ENCODE measurements at regions not wholly inside any gene's neighbourhood (a gene's known extent, or its start where the extent isn't known, plus 50 kb on each side); places are given as distances from the start of the nearest gene placed in this dataset.

DNA sequence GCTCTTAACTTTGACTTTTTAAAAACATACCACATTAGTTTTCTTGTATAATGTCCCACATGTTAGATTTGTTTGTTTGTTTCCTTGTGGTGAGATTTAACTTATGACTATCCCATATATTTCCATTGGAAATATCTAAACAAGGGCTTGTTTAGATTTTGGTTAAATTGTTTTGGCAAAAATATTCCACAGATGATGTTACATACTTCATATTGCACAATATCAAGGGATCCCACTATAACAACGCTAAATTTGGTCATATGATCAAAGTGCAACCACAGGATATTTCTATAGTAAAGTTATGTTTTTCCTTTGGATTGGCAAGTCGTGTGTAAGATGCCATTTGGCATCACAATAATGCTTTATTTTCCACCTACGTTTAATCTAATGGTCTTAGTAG is 396.7 kb downstream of the TGFB2 start:
- no TSS peak for BruUV-seq (replicated peaks)
- Histone ChIP-seq H3K4me1 (no peaks in the 10 kb centered on the region), H3K36me3 (ENCODE audit: control insufficient read depth, insufficient read depth, low read length) (no peaks in the 10 kb centered on the region), H3K4me3 (ENCODE audit: low read depth, low read length) (no peak overlapping the region), H3K9me3 (no peaks in the 10 kb centered on the region), H3K27me3 (replicated peaks; ENCODE audit: control insufficient read depth, insufficient read depth, low read length) (no peaks in the 10 kb centered on the region)
- Mint-ChIP-seq H3K36me3 (ENCODE audit: insufficient read depth, unreplicated experiment) (no peaks in the 10 kb centered on the region), H3K27me3 (ENCODE audit: insufficient read depth, unreplicated experiment) (no peaks in the 10 kb centered on the region), H3K4me1 (ENCODE audit: low read depth, unreplicated experiment) (no peaks in the 10 kb centered on the region), H3K9me3 (ENCODE audit: unreplicated experiment) (peaks cover 25% of the 10 kb centered on the region), H3K27ac (ENCODE audit: unreplicated experiment) (no peak overlapping the region), H3K4me3 (ENCODE audit: unreplicated experiment) (no peak overlapping the region)
- ChIA-PET CTCF (no interaction called here), POLR2A (no interaction called here)
- intact Hi-C loops (cut with micrococcal nuclease; ENCODE audit: unreplicated experiment) = no loop called here
- no peak for DNase-seq
- TF ChIP-seq, protein P1, sequence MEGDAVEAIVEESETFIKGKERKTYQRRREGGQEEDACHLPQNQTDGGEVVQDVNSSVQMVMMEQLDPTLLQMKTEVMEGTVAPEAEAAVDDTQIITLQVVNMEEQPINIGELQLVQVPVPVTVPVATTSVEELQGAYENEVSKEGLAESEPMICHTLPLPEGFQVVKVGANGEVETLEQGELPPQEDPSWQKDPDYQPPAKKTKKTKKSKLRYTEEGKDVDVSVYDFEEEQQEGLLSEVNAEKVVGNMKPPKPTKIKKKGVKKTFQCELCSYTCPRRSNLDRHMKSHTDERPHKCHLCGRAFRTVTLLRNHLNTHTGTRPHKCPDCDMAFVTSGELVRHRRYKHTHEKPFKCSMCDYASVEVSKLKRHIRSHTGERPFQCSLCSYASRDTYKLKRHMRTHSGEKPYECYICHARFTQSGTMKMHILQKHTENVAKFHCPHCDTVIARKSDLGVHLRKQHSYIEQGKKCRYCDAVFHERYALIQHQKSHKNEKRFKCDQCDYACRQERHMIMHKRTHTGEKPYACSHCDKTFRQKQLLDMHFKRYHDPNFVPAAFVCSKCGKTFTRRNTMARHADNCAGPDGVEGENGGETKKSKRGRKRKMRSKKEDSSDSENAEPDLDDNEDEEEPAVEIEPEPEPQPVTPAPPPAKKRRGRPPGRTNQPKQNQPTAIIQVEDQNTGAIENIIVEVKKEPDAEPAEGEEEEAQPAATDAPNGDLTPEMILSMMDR (IDR thresholded peaks at IDR 0.05; ENCODE audit: insufficient read depth in 1 of 2, low read depth in 1 of 2, low read length in 1 of 2, severe bottlenecking in 1 of 2, unreplicated experiment in 1 of 2) = no peak

DNA sequence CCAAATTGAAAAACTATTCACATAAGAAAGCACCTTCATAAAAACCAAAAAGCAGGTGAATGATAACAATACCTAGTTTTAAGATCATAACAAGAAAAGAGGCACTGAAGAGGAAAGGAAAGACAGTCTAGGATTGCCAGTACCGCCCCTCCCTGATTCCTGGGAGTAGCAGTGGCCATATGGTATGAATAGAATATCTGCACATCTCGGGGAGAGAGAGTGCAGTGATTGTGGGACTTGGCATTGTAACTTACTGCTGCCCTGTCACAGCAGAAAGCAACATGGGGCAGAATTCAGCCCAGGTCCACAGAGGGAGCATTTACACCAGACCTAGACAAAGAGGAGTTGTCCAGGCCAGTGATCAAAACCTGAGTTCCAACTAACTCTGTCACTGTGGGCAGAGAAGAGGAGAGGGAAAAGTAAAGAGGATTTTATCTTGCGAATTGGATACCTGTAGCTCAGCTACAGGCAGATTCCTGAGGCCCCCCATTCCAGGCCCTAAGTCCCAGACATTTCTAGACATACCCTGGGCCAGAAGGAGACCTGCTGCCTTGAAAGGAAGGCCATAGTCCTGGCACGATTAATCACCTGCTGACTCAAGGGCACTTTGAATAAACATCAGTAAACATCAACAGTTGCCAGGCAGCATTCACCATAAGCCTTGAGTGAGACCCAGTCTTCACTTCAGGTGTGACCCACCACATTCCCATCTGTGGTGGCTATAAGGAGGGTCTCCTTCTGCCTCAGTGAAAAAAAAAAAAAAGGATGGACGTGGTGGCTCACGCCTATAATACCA is 397.5 kb downstream of the TGFB2 start:
- POLR2A ChIA-PET = no interaction called here
- Mint-ChIP-seq H3K27me3 (ENCODE audit: insufficient read depth, unreplicated experiment) (no peaks in the 10 kb centered on the region), H3K9me3 (ENCODE audit: unreplicated experiment) (peaks cover 32% of the 10 kb centered on the region), H3K27ac (ENCODE audit: unreplicated experiment) (no peak overlapping the region), H3K4me1 (ENCODE audit: low read depth, unreplicated experiment) (no peaks in the 10 kb centered on the region), H3K36me3 (ENCODE audit: insufficient read depth, unreplicated experiment) (no peaks in the 10 kb centered on the region), H3K4me3 (ENCODE audit: unreplicated experiment) (no peak overlapping the region)
- DNase-seq = no peak
- no peaks in the 10 kb centered on the region for H3K9me3 ChIP-seq
- H3K4me3 ChIP-seq (ENCODE audit: low read depth, low read length) = no peak overlapping the region
- H3K27me3 ChIP-seq (replicated peaks; ENCODE audit: control insufficient read depth, insufficient read depth, low read length) = no peaks in the 10 kb centered on the region
- no TSS peak for BruUV-seq (replicated peaks)
- no peaks in the 10 kb centered on the region for H3K36me3 ChIP-seq (ENCODE audit: control insufficient read depth, insufficient read depth, low read length)
- no peaks in the 10 kb centered on the region for H3K4me1 ChIP-seq
- CTCF ChIA-PET = no interaction called here
- intact Hi-C loops (cut with micrococcal nuclease; ENCODE audit: unreplicated experiment) = no loop called here
- TF ChIP-seq, protein P1 (IDR thresholded peaks at IDR 0.05; ENCODE audit: insufficient read depth in 1 of 2, low read depth in 1 of 2, low read length in 1 of 2, severe bottlenecking in 1 of 2, unreplicated experiment in 1 of 2) = no peak

DNA sequence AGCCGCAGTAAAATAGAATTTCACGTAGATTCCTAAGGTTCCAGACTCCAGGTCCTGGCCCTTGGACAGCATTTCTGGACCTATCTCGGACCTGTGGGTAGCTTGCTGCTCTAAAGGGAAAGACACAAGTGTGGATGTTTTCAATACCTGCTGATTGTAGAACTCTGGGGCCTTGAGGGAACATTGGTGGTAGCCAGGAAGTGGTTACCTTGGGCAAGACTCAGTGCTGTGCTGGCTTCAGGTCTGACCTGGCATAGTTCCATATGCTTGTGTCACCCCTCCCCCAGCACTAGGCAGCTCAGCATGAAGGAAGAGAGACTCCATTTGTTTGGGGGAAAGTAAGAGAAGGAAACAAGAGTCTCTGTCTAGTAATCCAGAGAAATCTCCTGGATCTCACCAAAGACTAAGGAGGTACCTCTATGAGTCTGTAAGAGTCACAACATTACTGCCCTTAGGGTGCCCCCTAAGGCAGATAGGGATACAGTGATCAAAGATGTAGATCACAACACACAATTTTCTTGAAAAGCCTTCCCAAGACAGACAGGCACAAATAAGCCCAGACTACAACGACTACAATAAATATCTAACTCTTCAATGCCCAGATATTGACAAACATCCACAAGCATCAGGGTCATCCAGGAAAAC is 398.8 kb downstream of the TGFB2 start:
- peaks cover 32% of the 10 kb centered on the region for H3K9me3 Mint-ChIP-seq (ENCODE audit: unreplicated experiment)
- BruUV-seq (replicated peaks) = no TSS peak

More for the DNA sequence above, 398.8 kb downstream of the TGFB2 start:
- DNase-seq = no peak
- ChIA-PET POLR2A (no interaction called here), CTCF (no interaction called here)
- H3K36me3 ChIP-seq (ENCODE audit: control insufficient read depth, insufficient read depth, low read length) = no peaks in the 10 kb centered on the region
- H3K4me1 ChIP-seq = no peaks in the 10 kb centered on the region
- no peaks in the 10 kb centered on the region for H3K27me3 ChIP-seq (replicated peaks; ENCODE audit: control insufficient read depth, insufficient read depth, low read length)
- no peaks in the 10 kb centered on the region for H3K27me3 Mint-ChIP-seq (ENCODE audit: insufficient read depth, unreplicated experiment)
- H3K4me3 ChIP-seq (ENCODE audit: low read depth, low read length) = no peak overlapping the region
- intact Hi-C loops (cut with micrococcal nuclease; ENCODE audit: unreplicated experiment) = no loop called here
- no peak overlapping the region for H3K27ac Mint-ChIP-seq (ENCODE audit: unreplicated experiment)
- no peaks in the 10 kb centered on the region for H3K9me3 ChIP-seq
- no peaks in the 10 kb centered on the region for H3K4me1 Mint-ChIP-seq (ENCODE audit: low read depth, unreplicated experiment)
- TF ChIP-seq, protein P1 (IDR thresholded peaks at IDR 0.05; ENCODE audit: insufficient read depth in 1 of 2, low read depth in 1 of 2, low read length in 1 of 2, severe bottlenecking in 1 of 2, unreplicated experiment in 1 of 2) = no peak
- H3K4me3 Mint-ChIP-seq (ENCODE audit: unreplicated experiment) = no peak overlapping the region
- H3K36me3 Mint-ChIP-seq (ENCODE audit: insufficient read depth, unreplicated experiment) = no peaks in the 10 kb centered on the region
